Heart left ventricle (tissue), 13 donors: ENCODE measurements at regions not wholly inside any gene's neighbourhood (a gene's known extent, or its start where the extent isn't known, plus 50 kb on each side); places are given as distances from the start of the nearest gene placed in this dataset.

ENCODE experiments used
- CTCF ChIP-seq, 12 donors: fragments of 200-600 bp; sonication (generic) in 4 of 12; IDR thresholded peaks; one replicate each; pipeline versions ENCODE4 v1.5.0 to v1.8.0; 2018 to 2022; ENCODE audit warnings: antibody characterized with exemption in 12 of 12, mild to moderate bottlenecking in 5 of 12
- POLR2A ChIP-seq, 2 donors: fragments of 450-650 bp; IDR thresholded peaks; one replicate each; pipeline ENCODE4 v1.6.1; 2017; ENCODE audit warnings: antibody characterized with exemption in 2 of 2, mild to moderate bottlenecking in 2 of 2, moderate library complexity in 2 of 2
- donor health status: ischemic (EF 13 %, LVEDD 7.1; RV severe dilation, severe dysfunction).
- donor health status: DM: no; HTN: yes; CAD: no.
- donor health status: DM: no; HTN: no; CAD: no.
- donor health status: ischemic (EF 25% LVEDD 6.9; RV normal size, moderate dysfunction).
- donor health status: ischemic (EF 25% LVEDD 5.7; RV mildly dilated, moderate dysfunction).
- donor health status: ischemic (EF 35%, LVEDD 5.7; RV mildly dilated, moderate dysfunction).
- donor health status: nonischemic (EF 11% LVEDD 7.7; RV severe dilation, severe dysfunction).
- donor health status: DM: yes; HTN: yes; CAD: no.
- donor health status: PGD.
- donor health status: ischemic (EF 29% LVEDD 5.4; RV normal size, mild dysfunction).
- donor health status: nonischemic (EF 23%, LVEDD 6.1; RV moderate dilation, normal function).

DNA sequence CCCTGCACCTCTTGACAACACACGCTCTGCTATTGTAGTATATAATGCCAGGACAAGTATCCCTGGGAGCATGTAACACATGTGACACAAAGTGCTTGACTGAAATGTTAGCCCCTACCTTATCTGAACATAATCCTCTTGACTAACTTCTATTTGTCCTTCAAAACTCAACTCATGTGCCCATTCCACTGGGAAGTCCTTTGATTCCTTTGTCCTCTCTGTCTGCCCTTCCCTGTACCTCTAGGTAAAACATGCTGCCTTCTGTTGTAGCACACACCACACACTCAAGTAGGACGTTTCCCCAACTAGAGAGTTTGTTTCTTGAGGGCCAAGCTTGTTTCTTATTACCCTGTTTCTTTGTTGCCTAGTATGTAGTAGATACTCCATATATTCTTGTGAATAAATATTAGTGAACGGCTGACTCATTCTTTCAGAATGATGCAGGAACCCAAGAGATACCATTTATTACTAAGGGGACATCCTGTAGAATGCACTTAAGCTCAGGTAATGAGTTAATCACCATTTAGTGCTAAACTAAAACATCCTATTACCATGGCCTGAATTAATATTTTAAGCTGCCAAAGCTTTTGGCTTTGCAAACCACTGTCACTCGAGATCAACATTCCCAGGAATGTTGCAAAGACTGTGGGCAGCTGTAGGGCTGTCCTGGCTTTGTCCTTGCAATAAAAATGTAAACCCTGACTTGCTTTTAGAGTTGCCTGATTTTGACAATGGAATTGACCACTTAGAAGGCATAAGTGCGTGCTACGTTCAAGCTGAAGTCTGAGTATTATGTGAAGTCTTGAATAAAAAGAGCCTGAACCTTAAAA is 313.4 kb downstream of the COG6 start:
- TF ChIP-seq CTCF (IDR thresholded peaks at IDR 0.05) (no peak), POLR2A (IDR thresholded peaks at IDR 0.05) (no peak)
